ENCODE measurements at regions not wholly inside any gene's neighbourhood (a gene's known extent, or its start where the extent isn't known, plus 50 kb on each side); places are given as distances from the start of the nearest gene placed in this dataset.

- H3K27me3 ChIP-seq (ENCODE audit: insufficient read depth in 3 of 3, low read length in 2 of 3), result peaks cover 0 to 36% (median 9%) of the 10 kb centered on the region in 3 donors
- H3K36me3 ChIP-seq (ENCODE audit: insufficient read depth in 1 of 2, low read depth in 1 of 2), result no peaks in the 10 kb centered on the region
- no peak overlapping the region for H3K4me3 ChIP-seq
- H3K27ac ChIP-seq, result no peak overlapping the region
- no peak for TF ChIP-seq CTCF (IDR thresholded peaks at IDR 0.05)
- 36 to 41% (median 39%) methylated on average over 16 of the region's 16 CpGs for whole genome bisulfite sequencing, 3 donors
- H3K4me1 ChIP-seq, result no peaks in the 10 kb centered on the region
- DNase-seq (no peak), ATAC-seq (no peak)
- no peaks in the 10 kb centered on the region for H3K9me3 ChIP-seq
- intact Hi-C loops (cut with DNase I), result no loop called here
Observed at GRCh38 chr10:131430716-131431412, 119.3 kb upstream of the TCERG1L start.

GRCh38 chr10:131431533-131431932 is 120.0 kb upstream of the TCERG1L start:
- Histone ChIP-seq H3K9me3 (no peaks in the 10 kb centered on the region), H3K4me1 (no peaks in the 10 kb centered on the region), H3K27me3 (ENCODE audit: insufficient read depth in 3 of 3, low read length in 2 of 3) (peaks cover 0 to 36% (median 9%) of the 10 kb centered on the region in 3 donors), H3K36me3 (ENCODE audit: insufficient read depth in 1 of 2, low read depth in 1 of 2) (no peaks in the 10 kb centered on the region), H3K27ac (no peak overlapping the region), H3K4me3 (no peak overlapping the region)
- intact Hi-C loops (cut with DNase I), result no loop called here
- TF ChIP-seq CTCF (IDR thresholded peaks at IDR 0.05), result no peak
- no peak for DNase-seq
- WGBS, 3 donors, result 35 to 49% (median 41%) methylated on average over 7 of the region's 7 CpGs
- no peak for ATAC-seq

GRCh38 chr10:131431978-131432690 is 120.6 kb upstream of the TCERG1L start:
- Histone ChIP-seq H3K36me3 (ENCODE audit: insufficient read depth in 1 of 2, low read depth in 1 of 2) (no peaks in the 10 kb centered on the region), H3K27ac (no peak overlapping the region), H3K4me3 (no peak overlapping the region), H3K9me3 (no peaks in the 10 kb centered on the region), H3K27me3 (ENCODE audit: insufficient read depth in 3 of 3, low read length in 2 of 3) (peaks cover 0 to 36% (median 9%) of the 10 kb centered on the region in 3 donors), H3K4me1 (no peaks in the 10 kb centered on the region)
- TF ChIP-seq CTCF (IDR thresholded peaks at IDR 0.05), result no peak
- no peak for DNase-seq
- ATAC-seq, result no peak
- intact Hi-C loops (cut with DNase I), result no loop called here
- 75 to 80% (median 77%) methylated on average over 16 of the region's 16 CpGs for WGBS, 3 donors

GRCh38 chr10:131433568-131433967 is 122.0 kb upstream of the TCERG1L start:
- no peak for DNase-seq
- ATAC-seq, result no peak
- no peak for TF ChIP-seq CTCF (IDR thresholded peaks at IDR 0.05)
- Histone ChIP-seq H3K4me3 (no peak overlapping the region), H3K9me3 (no peaks in the 10 kb centered on the region), H3K4me1 (no peaks in the 10 kb centered on the region), H3K27ac (no peak overlapping the region), H3K36me3 (ENCODE audit: insufficient read depth in 1 of 2, low read depth in 1 of 2) (no peaks in the 10 kb centered on the region), H3K27me3 (ENCODE audit: insufficient read depth in 3 of 3, low read length in 2 of 3) (peaks cover 0 to 42% (median 9%) of the 10 kb centered on the region in 3 donors)
- 68 to 82% (median 74%) methylated on average over 8 of the region's 8 CpGs for WGBS, 3 donors
- intact Hi-C loops (cut with DNase I), result no loop called here
